ENCODE measurements at regions not wholly inside any gene's neighbourhood (a gene's known extent, or its start where the extent isn't known, plus 50 kb on each side); places are given as distances from the start of the nearest gene placed in this dataset.
A peak's percentile ranks its signal among the peaks of the same experiment; 100 is the strongest.

DNA sequence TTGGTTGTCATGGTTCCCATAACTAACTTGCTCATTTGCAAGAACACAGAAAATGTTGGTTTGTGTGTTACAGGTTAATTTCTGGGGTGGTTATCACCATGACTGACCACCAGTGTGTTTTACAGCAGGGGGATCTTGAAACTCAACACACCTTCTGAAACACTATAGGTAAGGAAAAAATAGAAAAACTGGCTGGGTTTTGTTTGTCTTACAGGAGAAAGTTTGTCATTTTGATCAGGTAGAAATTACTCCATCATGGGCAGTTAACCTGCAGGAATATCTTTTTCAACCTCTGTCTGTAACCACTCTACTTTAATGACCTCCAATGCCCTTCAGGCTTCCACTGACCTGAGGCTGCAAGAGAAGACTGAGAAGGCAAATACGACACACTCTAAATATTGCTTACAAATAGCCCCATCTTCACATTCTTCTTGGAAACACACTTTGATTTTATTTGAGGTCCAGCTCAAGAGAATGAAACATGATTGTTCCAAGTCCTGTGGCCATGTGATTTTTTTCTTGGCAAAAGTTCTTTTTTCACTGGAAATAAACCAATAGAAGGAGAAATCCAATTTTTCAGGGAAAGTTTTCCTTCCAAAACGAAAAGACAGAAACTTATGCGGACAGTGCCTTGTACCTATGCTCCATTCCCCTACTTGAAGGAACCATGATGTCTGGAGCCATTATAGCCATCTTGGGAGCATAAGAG is 428.7 kb upstream of the SALL1 start:
- H3K27ac ChIP-seq (ENCODE audit: low read length): no peak overlapping the region
- H3K27me3 ChIP-seq (ENCODE audit: control insufficient read depth, insufficient read depth, low read length): no peaks in the 10 kb centered on the region
- Mint-ChIP-seq H3K27ac (no peak overlapping the region), H3K4me1 (no peaks in the 10 kb centered on the region), H3K27me3 (ENCODE audit: low read depth in 2 of 2) (no peaks in the 10 kb centered on the region), H3K36me3 (no peaks in the 10 kb centered on the region), H3K9me3 (peaks cover 4 to 6% of the 10 kb centered on the region in 2 donors), H3K4me3 (no peak overlapping the region)
- TF ChIP-seq, protein P1, sequence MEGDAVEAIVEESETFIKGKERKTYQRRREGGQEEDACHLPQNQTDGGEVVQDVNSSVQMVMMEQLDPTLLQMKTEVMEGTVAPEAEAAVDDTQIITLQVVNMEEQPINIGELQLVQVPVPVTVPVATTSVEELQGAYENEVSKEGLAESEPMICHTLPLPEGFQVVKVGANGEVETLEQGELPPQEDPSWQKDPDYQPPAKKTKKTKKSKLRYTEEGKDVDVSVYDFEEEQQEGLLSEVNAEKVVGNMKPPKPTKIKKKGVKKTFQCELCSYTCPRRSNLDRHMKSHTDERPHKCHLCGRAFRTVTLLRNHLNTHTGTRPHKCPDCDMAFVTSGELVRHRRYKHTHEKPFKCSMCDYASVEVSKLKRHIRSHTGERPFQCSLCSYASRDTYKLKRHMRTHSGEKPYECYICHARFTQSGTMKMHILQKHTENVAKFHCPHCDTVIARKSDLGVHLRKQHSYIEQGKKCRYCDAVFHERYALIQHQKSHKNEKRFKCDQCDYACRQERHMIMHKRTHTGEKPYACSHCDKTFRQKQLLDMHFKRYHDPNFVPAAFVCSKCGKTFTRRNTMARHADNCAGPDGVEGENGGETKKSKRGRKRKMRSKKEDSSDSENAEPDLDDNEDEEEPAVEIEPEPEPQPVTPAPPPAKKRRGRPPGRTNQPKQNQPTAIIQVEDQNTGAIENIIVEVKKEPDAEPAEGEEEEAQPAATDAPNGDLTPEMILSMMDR (IDR thresholded peaks at IDR 0.05): no peak
- 84% methylated on average over 3 of the region's 3 CpGs for WGBS (ENCODE audit: insufficient coverage)
- DNase-seq (no peak), ATAC-seq (no peak)
- intact Hi-C loops (cut with micrococcal nuclease): no loop called here
- H3K4me3 ChIP-seq (ENCODE audit: low read length): no peak overlapping the region
- H3K9me3 ChIP-seq (ENCODE audit: control insufficient read depth, insufficient read depth, low read length): no peaks in the 10 kb centered on the region
- no peaks in the 10 kb centered on the region for H3K4me1 ChIP-seq (ENCODE audit: control insufficient read depth, insufficient read depth, low read length)
- H3K36me3 ChIP-seq (ENCODE audit: control insufficient read depth, insufficient read depth, low read length): no peaks in the 10 kb centered on the region

DNA sequence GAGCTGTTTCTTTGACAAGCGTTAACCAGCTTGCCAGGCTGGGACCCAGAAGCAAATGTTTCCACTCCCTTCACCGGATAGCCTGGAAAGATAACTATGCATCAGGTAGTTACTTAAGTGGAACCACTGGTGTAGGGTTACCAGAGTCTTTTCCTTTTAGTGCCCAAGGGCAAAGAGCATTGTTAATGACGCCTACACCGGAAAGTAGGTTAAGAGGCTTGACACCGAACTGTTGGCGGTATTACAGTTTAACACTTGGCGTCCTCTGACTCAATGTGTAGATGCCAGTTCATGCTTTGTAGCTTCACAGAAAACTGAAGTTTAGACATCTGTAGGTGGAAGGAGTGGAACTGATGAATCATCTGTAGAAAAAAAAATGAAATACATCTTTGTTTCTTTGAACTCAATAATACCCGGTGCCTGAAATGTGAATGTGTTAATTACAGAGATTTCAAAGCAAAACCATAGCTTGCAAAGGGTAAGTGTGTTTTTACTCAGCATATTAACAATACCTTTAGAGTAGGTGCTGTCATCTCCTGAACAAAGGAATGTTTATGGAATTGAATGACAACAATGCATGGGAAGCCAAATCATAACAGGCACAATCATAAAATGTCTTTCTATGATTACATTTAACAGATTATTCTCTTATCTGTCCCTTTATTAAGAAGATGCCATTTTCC is 426.7 kb upstream of the SALL1 start:
- H3K9me3 Mint-ChIP-seq: peaks cover 2 to 5% of the 10 kb centered on the region in 2 donors
- no peaks in the 10 kb centered on the region for H3K4me1 ChIP-seq (ENCODE audit: control insufficient read depth, insufficient read depth, low read length)
- H3K36me3 ChIP-seq (ENCODE audit: control insufficient read depth, insufficient read depth, low read length): no peaks in the 10 kb centered on the region
- WGBS (ENCODE audit: insufficient coverage): 26% methylated on average over 7 of the region's 8 CpGs
- no peaks in the 10 kb centered on the region for H3K27me3 Mint-ChIP-seq (ENCODE audit: low read depth in 2 of 2)
- ATAC-seq (peak in 1 of 3 donors; percentile 45), DNase-seq (no peak)
- no peak overlapping the region for H3K27ac ChIP-seq (ENCODE audit: low read length)
- no peaks in the 10 kb centered on the region for H3K27me3 ChIP-seq (ENCODE audit: control insufficient read depth, insufficient read depth, low read length)
- no peak overlapping the region for H3K27ac Mint-ChIP-seq
- intact Hi-C loops (cut with micrococcal nuclease): no loop called here
- H3K4me1 Mint-ChIP-seq: no peaks in the 10 kb centered on the region
- no peak overlapping the region for H3K4me3 Mint-ChIP-seq
- TF ChIP-seq, protein P1 (IDR thresholded peaks at IDR 0.05): no peak
- no peaks in the 10 kb centered on the region for H3K9me3 ChIP-seq (ENCODE audit: control insufficient read depth, insufficient read depth, low read length)
- no peak overlapping the region for H3K4me3 ChIP-seq (ENCODE audit: low read length)
- H3K36me3 Mint-ChIP-seq: no peaks in the 10 kb centered on the region

DNA sequence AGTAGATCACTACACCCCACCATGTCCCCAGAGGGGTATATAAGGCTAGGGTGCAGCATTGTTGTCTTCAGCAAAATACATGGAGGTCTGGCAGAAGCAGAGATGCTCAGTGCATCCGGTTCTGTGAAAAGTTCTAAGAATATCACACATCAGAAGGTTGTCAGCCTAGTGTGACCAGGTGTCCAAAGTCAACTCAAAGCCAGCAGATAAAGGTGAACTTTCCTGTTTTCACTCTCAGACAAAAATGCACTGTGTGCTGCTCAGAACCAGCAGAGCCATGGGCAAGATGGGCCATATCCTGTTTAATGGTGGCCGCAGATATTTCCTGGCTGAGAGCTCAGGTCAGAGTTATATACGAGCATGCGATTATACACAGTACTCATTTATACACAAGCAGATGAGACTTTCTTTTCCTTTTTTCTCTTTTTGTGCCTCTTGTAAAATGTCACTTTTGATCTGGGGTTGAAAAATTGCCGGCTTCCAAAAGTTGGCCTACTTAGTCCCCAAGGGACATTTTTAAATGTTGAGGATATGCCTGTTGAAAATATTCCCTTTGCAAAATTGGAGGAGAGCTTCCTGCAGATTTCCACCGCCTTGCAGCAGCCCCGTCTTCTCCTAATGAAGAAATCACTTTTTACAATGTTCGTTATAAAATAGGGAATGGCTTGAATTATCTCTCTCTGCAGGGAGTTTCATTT is 425.6 kb upstream of the SALL1 start:
- no peaks in the 10 kb centered on the region for H3K27me3 Mint-ChIP-seq (ENCODE audit: low read depth in 2 of 2)
- H3K36me3 ChIP-seq (ENCODE audit: control insufficient read depth, insufficient read depth, low read length): no peaks in the 10 kb centered on the region
- no peak for ATAC-seq
- H3K36me3 Mint-ChIP-seq: no peaks in the 10 kb centered on the region
- no peak overlapping the region for H3K4me3 Mint-ChIP-seq
- H3K4me1 Mint-ChIP-seq: no peaks in the 10 kb centered on the region
- H3K27ac Mint-ChIP-seq: no peak overlapping the region
- H3K9me3 ChIP-seq (ENCODE audit: control insufficient read depth, insufficient read depth, low read length): no peaks in the 10 kb centered on the region
- WGBS (ENCODE audit: insufficient coverage): 95% methylated on average over 7 of the region's 8 CpGs
- H3K27ac ChIP-seq (ENCODE audit: low read length): no peak overlapping the region
- no peaks in the 10 kb centered on the region for H3K4me1 ChIP-seq (ENCODE audit: control insufficient read depth, insufficient read depth, low read length)
- no peak overlapping the region for H3K4me3 ChIP-seq (ENCODE audit: low read length)
- intact Hi-C loops (cut with micrococcal nuclease): no loop called here
- no peak for DNase-seq
- TF ChIP-seq, protein P1 (IDR thresholded peaks at IDR 0.05): no peak
- H3K27me3 ChIP-seq (ENCODE audit: control insufficient read depth, insufficient read depth, low read length): no peaks in the 10 kb centered on the region
- peaks cover 4 to 5% of the 10 kb centered on the region in 2 donors for H3K9me3 Mint-ChIP-seq
